T47D (cell line): ENCODE measurements at regions not wholly inside any gene's neighbourhood (a gene's known extent, or its start where the extent isn't known, plus 50 kb on each side); places are given as distances from the start of the nearest gene placed in this dataset.
"Not testable (repeated sequence)": the region's sequence is repeated elsewhere in the genome, so short reads cannot be mapped to it uniquely, and the experiment has no call there.

ENCODE experiments used
- DNase-seq, 2 experiments: peaks; one replicate each; pipeline versions ENCODE4 v3.0.0 to v3.0.0-alpha.2; 2011 to 2012; ENCODE audit warnings: low read depth in 1 of 2, low spot score in 1 of 2
- JUND ChIP-seq: IDR thresholded peaks from 2 replicates; pipeline ENCODE4 v1.6.1; 2012; ENCODE audit warnings: low read depth
- in situ Hi-C: cut with HindIII; loops from 2 replicates; pipeline ENCODE4 v1.10.0; 2016; ENCODE audit warnings: low sequenced_read_pairs, low pct_unique_long_range_greater_than_20kb

DNA sequence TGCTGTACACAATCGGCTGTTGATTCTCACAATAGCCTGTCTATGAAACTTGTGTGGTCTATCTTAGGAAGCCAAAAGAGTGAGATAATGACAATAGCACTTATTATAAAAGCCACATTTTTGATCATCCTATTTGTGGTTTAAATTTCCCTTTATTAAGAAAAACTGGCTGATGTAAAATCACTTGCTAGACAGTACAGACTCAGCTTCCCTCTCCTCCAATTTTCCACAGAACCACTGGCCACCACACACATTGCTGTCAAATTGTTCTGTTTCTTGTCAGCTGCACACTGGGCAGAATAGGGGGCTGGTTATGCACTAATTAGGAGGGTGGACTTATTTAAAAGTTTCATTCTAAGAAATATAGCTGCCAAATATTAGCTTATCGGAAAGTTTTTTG is 425.9 kb downstream of the EPHA3 start:
- in situ Hi-C loops = no loop called here

DNA sequence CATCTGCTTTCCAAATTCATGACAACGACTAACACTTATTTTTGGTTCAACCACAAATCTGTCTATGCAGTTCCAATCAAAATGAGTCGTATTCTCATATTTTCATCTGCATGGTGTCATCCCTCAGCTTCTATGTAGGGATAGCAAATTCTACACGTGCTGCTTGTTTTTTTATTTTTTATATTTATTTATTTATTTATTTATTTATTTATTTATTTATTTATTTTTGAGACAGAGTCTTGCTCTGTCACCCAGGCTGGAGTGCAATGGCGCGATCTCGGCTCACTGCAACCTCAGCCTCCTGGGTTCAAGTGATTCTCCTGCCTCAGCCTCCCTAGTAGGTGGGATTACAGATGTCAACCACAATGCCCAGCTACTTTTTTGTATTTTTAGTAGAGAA is 447.2 kb downstream of the EPHA3 start:
- in situ Hi-C loops, DNase-seq: not testable (repeated sequence)

More for the DNA sequence above, 425.9 kb downstream of the EPHA3 start:
- TF ChIP-seq JUND = no peak
- no peak for DNase-seq

DNA sequence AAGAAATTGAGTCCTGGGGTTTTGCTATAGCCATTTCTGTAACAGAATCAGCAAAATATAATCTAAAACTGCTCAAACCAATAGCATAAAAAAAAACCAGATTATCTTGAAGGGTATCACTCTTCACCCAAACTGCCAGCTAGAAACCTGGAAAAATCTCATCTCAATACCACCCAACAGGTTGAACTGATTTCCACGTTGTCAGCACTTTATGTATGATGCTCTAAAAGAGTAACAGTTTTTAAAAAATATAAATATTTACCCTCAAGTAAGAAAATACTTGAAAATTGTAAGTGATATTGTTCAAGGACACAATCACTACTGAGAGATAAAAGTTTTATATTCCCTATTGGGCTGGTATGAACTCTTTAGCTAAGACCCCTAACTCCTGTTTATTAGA is 451.3 kb downstream of the EPHA3 start:
- no peak for DNase-seq
- TF ChIP-seq JUND = no peak
- in situ Hi-C loops = no loop called here

DNA sequence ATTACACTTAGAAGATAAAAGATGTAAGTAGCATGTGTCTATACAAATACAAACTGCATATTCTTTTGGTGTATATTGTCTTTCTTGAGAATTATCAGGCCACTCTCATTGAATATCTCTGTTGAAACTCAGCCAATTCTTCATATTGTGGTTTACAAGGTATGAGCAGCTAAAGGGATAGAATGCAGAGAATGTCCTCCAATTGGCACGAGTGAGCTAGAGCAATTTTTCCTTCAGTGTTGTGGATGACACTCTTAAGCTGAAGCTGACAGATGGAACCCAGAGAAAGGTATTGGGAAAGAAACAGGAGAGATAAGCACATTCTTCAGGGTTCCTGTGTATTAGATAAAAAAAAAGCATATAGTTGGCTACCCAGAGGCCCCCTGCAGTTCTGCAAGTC is 453.1 kb downstream of the EPHA3 start:
- DNase-seq = peak in 1 of 2 experiments; percentile 35
- in situ Hi-C loops = no loop called here
- TF ChIP-seq JUND = no peak

DNA sequence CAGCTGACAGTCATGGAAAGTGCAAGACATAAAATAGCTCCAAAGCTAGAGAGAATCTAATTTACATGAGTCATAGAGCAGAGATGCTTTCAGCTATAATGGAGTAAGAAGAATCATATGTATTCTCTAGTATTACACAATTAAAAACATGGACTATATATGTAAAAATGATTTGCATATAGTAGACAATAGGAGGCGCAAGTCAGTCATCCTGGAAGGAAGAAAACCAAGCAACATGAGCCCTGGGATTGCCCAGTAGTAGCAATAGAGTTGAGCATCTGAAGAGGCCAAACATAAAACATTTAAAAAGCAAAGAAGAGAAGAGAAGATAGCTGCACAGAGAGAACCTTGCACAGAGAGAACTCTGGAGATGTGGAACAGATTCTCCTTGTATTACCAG is 455.0 kb downstream of the EPHA3 start:
- TF ChIP-seq JUND = no peak
- in situ Hi-C loops = no loop called here
- no peak for DNase-seq

DNA sequence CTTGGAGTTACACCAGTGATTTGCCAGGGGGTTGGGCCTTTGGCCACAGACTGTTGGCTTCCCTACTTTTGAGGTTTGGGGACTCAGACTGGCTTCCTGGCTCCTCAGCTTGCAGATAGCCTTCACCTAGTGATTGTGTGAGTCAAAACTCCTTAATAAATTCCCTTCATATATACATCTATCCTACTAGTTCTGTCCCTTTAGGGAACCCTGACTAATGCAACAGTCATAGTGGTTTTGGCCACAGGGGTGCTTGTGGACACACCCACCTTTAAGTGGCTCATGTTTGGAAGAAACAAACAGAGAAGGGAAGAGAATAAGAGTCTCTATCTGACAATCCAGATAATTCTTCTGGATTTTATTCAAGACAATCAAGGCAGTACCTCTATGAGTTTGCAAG is 457.7 kb downstream of the EPHA3 start:
- DNase-seq = no peak
- in situ Hi-C loops = no loop called here

DNA sequence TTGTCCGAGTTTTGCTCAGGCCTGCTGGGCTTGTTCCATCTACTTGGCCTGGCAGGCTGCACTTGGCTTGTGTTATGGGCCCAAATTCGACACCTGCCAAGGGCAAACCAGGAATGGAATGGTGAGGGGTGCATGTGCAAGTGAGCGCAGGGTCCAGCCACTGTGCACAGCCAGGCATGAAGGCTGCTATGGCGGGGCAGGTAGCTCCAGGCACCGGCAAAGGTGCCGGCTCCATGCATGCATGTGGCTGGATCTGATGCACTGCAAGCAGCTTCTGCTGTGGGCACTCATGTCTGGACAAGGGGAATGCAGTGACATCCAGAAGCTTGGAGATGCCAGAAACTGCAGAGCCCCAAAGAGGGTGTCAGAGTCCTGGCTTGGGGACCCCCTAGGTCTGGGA is 463.0 kb downstream of the EPHA3 start:
- no peak for DNase-seq
- no peak for TF ChIP-seq JUND
- in situ Hi-C loops = no loop called here

More for the DNA sequence above, 457.7 kb downstream of the EPHA3 start:
- TF ChIP-seq JUND = no peak

DNA sequence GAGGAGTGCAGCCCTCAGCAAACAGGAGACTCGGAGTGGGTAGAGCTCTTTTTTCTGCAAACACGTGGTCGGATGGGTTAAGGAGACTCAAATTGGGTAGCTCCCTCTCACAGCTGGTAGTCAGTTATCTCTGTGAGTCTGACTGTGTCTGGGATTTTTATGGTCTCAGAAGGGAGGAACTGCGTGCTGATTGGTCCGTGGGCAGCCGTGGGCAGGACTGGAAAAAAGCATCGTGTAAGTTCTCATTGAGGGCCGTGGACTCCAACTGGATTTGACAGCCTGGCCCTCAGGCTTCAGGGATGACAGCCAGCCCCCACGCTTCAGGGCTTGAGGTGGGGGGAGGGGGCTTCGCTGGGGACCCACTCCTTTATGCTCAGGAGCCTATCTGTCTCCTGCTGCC is 463.9 kb downstream of the EPHA3 start:
- in situ Hi-C loops = no loop called here
- no peak for DNase-seq
- no peak for TF ChIP-seq JUND

DNA sequence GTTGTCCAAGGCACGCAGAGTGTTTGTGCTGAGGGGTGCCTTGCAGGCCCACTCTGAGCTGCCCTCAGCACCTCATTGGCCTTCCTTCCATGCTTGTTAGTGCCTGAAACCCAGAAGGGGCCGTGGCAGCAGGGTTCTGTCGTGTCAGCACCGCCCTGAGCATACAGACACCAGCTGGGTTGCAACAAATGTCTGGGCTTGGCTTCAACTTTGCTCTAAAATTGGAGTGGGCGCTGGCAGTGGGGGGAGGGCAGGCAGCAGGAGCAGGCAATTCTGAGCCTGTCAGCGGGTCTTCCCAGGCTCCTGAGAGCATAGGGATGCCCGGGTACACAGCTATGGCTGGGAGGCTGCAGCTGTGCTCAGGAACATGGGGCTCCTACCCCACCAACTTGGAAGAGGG is 464.3 kb downstream of the EPHA3 start:
- TF ChIP-seq JUND = no peak
- in situ Hi-C loops = no loop called here

DNA sequence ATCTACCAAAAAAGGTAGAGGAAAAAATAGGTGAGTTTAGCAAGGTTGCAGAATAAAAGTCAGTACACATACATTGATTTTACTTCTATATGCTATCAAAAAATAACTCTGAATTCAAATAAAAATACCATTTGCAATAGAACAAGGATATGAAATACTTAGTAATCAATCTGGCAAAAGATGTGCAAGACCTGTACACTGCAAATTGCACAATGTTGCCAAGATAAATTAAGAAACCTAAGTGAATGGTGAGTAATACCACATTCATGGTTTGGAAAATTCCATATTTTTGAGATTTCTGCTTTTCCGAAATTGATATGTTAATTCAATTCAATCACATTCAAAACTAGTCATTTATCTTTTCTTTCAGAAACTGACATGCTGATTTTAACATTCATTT is 464.8 kb downstream of the EPHA3 start:
- in situ Hi-C loops = no loop called here
- TF ChIP-seq JUND = no peak
- no peak for DNase-seq

More for the DNA sequence above, 464.3 kb downstream of the EPHA3 start:
- DNase-seq = no peak

DNA sequence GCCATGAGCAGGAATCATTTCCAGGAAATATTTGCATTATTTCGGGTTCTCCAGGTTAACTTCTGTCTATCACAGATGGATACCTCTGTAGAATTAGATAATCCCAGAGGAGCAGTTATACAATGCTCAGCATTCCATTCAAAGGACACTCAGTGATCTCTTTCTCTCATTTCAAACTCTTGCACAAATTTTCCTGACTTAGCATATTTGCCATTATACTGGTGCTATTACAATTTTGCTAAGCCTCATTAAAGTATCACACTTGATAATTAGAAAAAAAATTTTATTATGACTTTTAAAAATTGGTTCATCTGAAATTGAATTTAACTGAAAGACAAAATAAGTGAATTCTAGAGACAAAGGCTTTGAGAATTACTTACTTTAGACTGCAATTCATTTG is 469.0 kb downstream of the EPHA3 start:
- DNase-seq = no peak
- in situ Hi-C loops = no loop called here
- no peak for TF ChIP-seq JUND

DNA sequence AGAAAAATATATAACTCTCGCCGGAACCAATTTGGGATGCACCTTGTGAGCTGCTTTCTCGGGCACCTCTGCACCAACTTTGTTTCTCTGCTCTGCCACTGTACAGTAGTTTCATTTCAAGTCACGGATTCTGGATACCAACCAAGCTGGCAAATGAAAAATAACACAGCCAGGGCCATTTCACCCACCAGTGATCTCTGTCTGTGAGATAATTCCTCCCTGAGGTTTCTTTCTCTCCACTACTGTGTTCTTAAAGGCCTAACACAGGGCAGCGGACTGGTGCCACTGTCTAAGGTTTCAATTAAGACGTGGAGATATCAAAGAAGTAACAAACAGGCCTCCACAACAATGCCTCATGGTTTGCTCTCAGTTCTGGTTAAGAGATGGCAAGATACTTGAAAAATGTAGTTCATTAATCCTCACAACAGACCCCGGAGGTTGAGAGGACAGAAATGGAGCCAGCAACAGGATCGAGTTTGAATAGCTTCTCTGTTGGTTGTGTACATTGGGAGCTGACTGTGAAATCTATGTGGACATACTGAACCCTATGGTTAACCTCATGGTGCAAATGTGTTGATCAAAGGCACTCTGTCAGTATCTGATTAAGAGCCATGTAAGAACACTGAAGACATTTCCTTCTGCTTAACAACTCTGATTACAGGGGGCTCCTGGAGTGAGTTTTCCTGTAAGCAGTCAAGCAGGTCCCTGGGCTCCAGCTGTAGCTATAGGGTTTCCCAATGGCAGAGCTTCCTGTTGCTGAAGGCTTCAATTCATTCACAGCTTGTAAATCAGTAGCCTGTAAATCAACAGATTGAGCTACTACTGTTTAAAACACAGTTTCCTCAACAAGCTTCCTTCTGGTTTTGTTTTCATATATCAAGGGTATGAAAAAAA is 470.5 kb downstream of the EPHA3 start:
- in situ Hi-C loops = no loop called here
- DNase-seq = no peak

DNA sequence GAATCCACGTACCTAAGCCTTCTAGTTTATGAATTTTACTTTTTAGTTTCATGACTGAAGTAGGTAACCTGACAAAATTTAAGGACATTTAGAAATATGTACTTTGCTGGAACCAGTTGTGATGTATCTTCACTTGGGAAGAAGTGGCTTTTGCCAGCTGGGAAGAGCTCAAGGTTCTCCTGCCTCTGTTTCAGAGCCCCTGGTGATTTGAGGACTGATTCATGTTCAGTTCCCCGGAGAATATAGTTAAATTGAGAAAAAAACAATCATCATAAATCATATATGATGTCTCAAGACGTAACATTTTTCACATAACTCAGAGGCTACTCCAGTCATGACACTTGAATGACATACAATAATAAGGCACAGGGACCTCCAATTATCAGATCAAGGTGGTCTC is 473.4 kb downstream of the EPHA3 start:
- DNase-seq = no peak
- no peak for TF ChIP-seq JUND
- in situ Hi-C loops = no loop called here

More for the DNA sequence above, 470.5 kb downstream of the EPHA3 start:
- TF ChIP-seq JUND = no peak

DNA sequence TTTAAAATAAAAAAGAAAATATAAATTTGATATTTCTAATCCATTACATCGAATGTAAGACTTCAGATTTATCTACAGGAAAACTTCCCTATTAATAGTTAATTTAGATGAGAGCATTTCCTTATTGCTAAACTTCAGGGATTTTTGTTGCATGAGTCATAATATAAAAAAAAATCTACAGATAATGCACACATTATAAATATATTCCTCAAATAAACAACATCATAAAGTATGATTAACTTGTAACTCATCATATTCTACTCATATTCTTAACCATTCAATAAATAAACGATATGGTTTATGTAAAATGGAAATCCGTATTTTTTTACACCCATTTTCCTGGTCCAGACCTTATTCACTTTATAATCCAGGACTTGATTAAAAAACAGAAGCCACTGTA is 477.0 kb downstream of the EPHA3 start:
- in situ Hi-C loops = no loop called here

More for the DNA sequence above, 477.0 kb downstream of the EPHA3 start:
- no peak for TF ChIP-seq JUND
- DNase-seq = no peak
